ENCODE measurements at regions not wholly inside any gene's neighbourhood (a gene's known extent, or its start where the extent isn't known, plus 50 kb on each side); places are given as distances from the start of the nearest gene placed in this dataset.

- no peak for DNase-seq (ENCODE audit: low spot score)
Observed at GRCh38 chr7:117929237-117929636, 56.0 kb upstream of the CTTNBP2 start.

GRCh38 chr7:117931314-117931713 lies 58.1 kb upstream of the CTTNBP2 start:
- DNase-seq (ENCODE audit: low spot score) = no peak

- no peak for DNase-seq (ENCODE audit: low spot score)
Observed at GRCh38 chr7:117937049-117937752, 64.0 kb upstream of the CTTNBP2 start.

- DNase-seq (ENCODE audit: low spot score) = no peak
Observed at GRCh38 chr7:117937753-117938483, 64.7 kb upstream of the CTTNBP2 start.

- no peak for DNase-seq (ENCODE audit: low spot score)
Observed at GRCh38 chr7:117941138-117941810, 68.0 kb upstream of the CTTNBP2 start.

GRCh38 chr7:117942780-117943179 lies 69.5 kb upstream of the CTTNBP2 start:
- no peak for DNase-seq (ENCODE audit: low spot score)

GRCh38 chr7:117944886-117945285 lies 71.6 kb upstream of the CTTNBP2 start:
- DNase-seq (ENCODE audit: low spot score) = no peak

- DNase-seq (ENCODE audit: low spot score) = peak; percentile 25
Observed at GRCh38 chr7:117946151-117946633, 73.0 kb upstream of the CTTNBP2 start.

- DNase-seq (ENCODE audit: low spot score) = no peak
Observed at GRCh38 chr7:117949232-117949631, 76.0 kb upstream of the CTTNBP2 start.

- no peak for DNase-seq (ENCODE audit: low spot score)
Observed at GRCh38 chr7:117950601-117951260, 77.5 kb upstream of the CTTNBP2 start.

- DNase-seq (ENCODE audit: low spot score) = no peak
Observed at GRCh38 chr7:117951285-117951684, 78.0 kb upstream of the CTTNBP2 start.

- DNase-seq (ENCODE audit: low spot score) = no peak
Observed at GRCh38 chr7:117951691-117952280, 78.5 kb upstream of the CTTNBP2 start.

GRCh38 chr7:117955046-117955445 lies 81.8 kb upstream of the CTTNBP2 start:
- DNase-seq (ENCODE audit: low spot score) = no peak

GRCh38 chr7:117960351-117960750 lies 87.1 kb upstream of the CTTNBP2 start:
- DNase-seq (ENCODE audit: low spot score) = no peak

GRCh38 chr7:117961235-117961634 lies 88.0 kb upstream of the CTTNBP2 start:
- DNase-seq (ENCODE audit: low spot score) = no peak

- no peak for DNase-seq (ENCODE audit: low spot score)
Observed at GRCh38 chr7:117962366-117962994, 89.2 kb upstream of the CTTNBP2 start.

GRCh38 chr7:117963264-117964197 lies 90.3 kb upstream of the CTTNBP2 start:
- no peak for DNase-seq (ENCODE audit: low spot score)

GRCh38 chr7:117970801-117971200 lies 97.6 kb upstream of the CTTNBP2 start:
- DNase-seq (ENCODE audit: low spot score) = no peak

- no peak for DNase-seq (ENCODE audit: low spot score)
Observed at GRCh38 chr7:117971556-117972244, 98.5 kb upstream of the CTTNBP2 start.

- no peak for DNase-seq (ENCODE audit: low spot score)
Observed at GRCh38 chr7:117972606-117973005, 99.4 kb upstream of the CTTNBP2 start.
